ENCODE measurements at regions not wholly inside any gene's neighbourhood (a gene's known extent, or its start where the extent isn't known, plus 50 kb on each side); places are given as distances from the start of the nearest gene placed in this dataset.
"Not testable (repeated sequence)": the region's sequence is repeated elsewhere in the genome, so short reads cannot be mapped to it uniquely, and the experiment has no call there.

DNA sequence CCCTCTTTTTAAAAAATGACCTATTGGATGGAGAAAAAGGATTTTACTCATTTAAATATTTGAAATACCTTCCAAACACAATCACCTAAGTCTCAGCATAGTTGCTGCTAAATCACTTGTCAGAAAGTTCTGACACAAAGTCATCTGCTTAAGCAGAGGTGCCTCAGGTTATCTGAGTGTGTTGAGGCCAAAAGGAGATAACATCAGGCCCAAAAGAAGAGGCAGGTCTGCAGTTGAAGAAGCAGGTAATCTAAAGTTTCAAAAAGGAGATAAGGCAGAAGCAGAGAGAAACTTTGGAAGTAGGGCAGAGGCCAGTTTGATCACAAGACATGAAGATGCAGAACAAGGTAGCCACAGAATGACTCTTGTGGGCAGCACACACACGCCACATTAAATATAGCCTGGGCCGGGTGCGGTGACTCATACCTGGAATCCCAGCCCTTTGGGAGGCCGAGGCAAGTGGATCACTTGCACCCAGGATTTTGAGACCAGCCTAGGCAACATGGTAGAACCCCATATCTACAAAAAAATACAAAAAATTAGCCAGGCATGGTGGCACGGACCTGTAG is 175.7 kb upstream of the API5 start:
- DNase-seq (ENCODE audit: low read depth) = no peak

DNA sequence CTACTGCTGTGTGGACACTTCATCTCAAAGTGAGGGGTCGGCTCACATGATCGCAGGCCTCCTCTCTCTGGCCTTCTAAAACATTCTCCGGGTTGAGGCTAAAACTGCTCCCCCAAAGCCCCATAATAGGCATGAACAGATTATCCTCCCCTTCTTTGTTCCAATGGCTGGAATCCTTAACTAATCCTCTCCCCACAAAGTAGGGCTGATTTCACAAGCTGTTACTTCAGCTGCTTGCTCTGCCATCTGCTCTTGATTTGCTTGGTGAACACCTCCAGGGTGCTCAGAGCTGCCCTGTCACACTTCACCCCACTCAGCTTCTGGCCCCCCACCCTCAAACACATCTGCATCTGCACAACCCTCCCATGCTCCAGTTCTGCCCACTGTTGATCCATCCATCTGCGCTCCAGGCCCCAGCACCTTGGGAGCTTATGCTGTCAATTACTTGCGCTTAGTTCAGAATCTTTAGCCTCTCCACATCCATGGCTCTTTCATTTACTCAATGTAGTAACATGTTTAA is 173.1 kb upstream of the API5 start:
- no peak for DNase-seq (ENCODE audit: low read depth)

DNA sequence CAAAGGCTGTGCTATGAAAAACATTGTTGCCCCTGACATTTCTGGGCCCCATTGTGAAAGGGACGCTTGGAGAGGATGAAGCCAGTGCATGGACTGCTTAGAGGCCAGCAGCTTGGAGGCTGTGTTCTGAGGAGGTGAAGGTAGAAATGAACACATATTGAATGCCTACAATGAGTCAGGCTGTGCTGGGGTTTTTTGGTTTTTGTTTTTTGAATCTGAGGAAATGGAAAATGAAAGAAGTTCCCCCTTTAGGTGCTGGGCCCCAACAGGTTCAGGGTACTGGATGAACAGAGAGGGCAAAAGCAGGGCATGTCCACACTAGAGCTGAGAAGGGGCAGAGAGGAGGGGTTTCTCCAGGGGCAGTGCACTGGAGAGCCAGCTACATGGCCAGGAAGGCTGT is 166.1 kb upstream of the API5 start:
- no peak for DNase-seq (ENCODE audit: low read depth)

DNA sequence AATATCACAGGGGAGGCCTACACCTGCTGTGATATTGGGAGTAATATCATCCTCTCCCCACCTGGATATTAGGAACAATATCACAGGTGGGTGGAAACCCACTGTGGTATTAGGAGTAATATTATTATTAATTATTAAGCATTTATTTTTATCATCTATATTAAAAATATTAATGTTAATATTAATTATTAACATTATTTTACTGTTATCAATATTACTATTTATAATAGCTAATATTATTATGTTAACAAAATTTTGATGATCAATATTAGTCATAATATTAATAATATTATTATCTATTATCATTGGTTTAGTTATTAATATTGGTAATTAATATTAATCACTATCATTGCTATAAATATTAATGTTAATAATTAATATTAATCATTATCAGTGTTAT is 161.1 kb upstream of the API5 start:
- no peak for DNase-seq (ENCODE audit: low read depth)

GRCh38 chr11:43164831-43165230 is 147.0 kb upstream of the API5 start:
- no peak for DNase-seq (ENCODE audit: low read depth)

DNA sequence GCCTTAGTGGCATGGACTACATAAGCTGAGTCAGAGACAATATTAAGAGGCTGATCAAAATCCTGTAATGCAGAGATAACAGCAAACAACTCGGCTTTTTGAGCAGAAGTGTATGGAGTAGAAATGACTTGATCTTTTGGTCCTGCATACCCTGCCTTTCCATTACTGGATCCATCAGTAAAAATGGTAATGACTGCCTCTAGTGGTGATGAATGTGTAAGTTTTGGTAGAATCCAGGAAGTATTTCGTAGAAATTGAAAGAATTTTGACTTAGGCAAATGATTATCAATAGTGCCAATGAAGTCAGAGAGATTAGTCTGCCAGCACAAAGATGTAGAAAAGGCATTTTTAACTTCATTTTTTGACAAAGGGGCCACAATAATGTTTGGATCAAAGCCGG is 146.4 kb upstream of the API5 start:
- not testable (repeated sequence) for DNase-seq (ENCODE audit: low read depth)

GRCh38 chr11:43168241-43168640 is 143.6 kb upstream of the API5 start:
- DNase-seq (ENCODE audit: low read depth) = not testable (repeated sequence)

DNA sequence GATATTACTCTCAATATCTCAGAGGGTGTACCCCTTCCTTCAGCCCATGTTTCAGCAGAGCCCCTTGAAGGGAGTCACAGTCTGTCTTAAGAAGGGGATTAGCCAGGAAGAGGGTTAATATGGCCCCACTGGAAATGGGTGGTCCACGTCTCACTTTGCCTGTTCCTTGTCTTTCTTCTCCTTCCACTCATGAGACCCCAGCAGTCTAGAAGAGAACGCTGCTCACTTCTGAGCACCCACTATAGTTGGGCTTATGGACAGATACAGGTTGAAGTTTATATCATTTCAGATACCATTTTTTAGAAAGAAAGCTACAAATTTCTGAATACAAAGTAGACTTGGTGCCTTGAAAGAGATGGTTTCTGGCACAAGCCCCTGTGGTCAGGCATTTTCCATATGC is 139.3 kb upstream of the API5 start:
- no peak for DNase-seq (ENCODE audit: low read depth)

DNA sequence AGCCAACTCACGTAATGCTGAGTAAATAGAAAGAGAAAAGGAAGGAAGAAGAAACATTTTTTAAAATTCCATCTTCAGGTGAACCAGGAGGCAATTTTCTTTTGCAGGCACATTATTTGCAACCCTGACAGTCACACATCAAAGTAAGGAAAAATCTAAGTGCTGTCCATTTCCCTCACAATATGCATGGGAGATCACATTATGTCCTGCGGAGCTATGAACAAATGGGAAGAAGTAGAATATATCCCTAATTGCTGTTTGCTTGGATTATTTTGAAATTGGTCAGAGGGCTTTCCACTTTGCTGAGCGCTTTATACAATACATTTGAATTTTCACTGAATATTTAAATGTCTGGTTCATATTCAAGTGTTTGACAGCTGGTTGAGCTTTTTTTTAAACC is 133.8 kb upstream of the API5 start:
- DNase-seq (ENCODE audit: low read depth) = no peak

DNA sequence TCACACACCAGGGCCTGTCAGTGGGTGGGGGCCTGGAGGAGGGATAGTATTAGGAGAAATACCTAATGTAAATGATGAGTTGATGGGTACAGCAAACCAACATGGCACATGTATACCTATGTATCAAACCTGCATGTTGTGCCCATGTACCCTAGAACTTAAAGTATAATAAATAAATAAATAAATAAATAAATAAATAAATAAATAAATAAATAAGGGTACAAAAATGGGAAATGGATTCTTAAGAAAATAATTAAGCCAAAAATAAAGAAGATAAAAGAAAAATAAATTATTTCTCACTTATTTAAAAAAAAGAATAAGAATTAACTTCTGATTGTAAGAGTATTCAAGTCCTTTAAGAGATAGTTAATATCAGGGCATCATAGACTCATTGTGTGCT is 117.3 kb upstream of the API5 start:
- DNase-seq (ENCODE audit: low read depth) = not testable (repeated sequence)

DNA sequence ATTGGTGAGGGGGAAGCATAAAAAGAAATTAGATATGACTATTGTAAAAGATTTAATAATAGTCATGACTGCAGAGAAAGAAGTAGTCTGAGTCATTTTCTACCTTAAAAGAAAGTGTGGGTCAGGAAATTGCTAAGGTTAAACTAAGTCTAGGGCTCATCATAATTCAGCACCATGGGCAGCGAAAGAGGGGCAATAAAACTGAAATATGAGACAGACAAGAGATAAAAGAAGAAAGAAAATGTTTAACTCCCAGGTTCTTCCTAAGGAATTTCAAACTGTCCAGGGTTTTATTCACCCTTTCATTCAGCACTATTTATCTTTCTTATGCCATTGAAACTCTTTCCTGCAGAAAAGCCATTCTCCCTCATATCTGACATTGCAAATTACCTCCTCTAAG is 114.4 kb upstream of the API5 start:
- DNase-seq (ENCODE audit: low read depth) = no peak

- no peak for DNase-seq (ENCODE audit: low read depth)
These were observed 111.8 kb upstream of the API5 start for GRCh38 chr11:43200031-43200430.

- DNase-seq (ENCODE audit: low read depth) = no peak
These were observed 99.5 kb upstream of the API5 start for GRCh38 chr11:43212279-43212678.

- no peak for DNase-seq (ENCODE audit: low read depth)
These were observed 97.3 kb upstream of the API5 start for GRCh38 chr11:43214471-43214870.

DNA sequence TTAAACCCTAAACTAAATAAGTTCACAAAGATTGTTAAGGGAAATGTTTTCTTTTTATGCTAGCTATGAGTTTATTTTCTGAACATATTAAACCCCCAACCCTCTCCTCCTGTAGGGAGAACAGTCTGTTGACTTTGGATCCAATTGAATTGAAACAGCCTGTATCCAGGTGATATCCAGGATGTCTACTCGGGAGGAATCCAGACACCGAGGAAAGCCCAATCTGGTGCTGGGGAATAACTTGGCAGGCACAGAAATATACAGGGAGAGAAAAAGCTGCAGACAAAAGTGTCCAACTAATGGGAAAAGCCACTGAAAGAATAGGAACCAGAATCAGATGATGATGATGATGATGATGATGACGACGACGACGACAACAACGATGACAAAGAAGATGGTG is 93.9 kb upstream of the API5 start:
- no peak for DNase-seq (ENCODE audit: low read depth)

GRCh38 chr11:43222215-43222614 is 89.6 kb upstream of the API5 start:
- DNase-seq (ENCODE audit: low read depth) = peak; percentile 4

GRCh38 chr11:43223026-43223425 is 88.8 kb upstream of the API5 start:
- peak; percentile 2 for DNase-seq (ENCODE audit: low read depth)

- DNase-seq (ENCODE audit: low read depth) = no peak
These were observed 76.9 kb upstream of the API5 start for GRCh38 chr11:43234881-43235280.

DNA sequence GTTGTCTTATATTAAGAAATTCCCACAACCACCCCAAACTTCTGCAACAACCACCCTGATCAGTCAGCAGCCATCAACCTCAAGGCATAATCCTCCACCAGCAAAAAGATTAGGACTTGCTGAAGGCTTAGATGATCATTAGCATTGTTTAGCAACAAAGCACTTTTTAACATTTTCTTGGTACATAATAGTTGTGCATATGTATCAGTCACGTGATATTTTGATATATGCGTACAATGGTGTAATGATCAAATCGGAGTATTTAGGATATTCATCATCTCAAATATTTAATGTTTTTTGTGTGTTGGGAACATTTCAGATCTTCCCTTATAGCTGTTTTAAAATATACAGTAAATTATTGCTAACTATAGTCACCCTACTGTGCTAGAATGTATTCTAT is 73.5 kb upstream of the API5 start:
- DNase-seq (ENCODE audit: low read depth) = no peak

GRCh38 chr11:43239791-43240190 is 72.0 kb upstream of the API5 start:
- no peak for DNase-seq (ENCODE audit: low read depth)

- no peak for DNase-seq (ENCODE audit: low read depth)
These were observed 69.4 kb upstream of the API5 start for GRCh38 chr11:43242401-43242800.

GRCh38 chr11:43243927-43244326 is 67.9 kb upstream of the API5 start:
- no peak for DNase-seq (ENCODE audit: low read depth)

GRCh38 chr11:43245466-43245865 is 66.3 kb upstream of the API5 start:
- no peak for DNase-seq (ENCODE audit: low read depth)

GRCh38 chr11:43250309-43250708 is 61.5 kb upstream of the API5 start:
- no peak for DNase-seq (ENCODE audit: low read depth)

GRCh38 chr11:43261775-43262174 is 50.0 kb upstream of the API5 start:
- no peak for DNase-seq (ENCODE audit: low read depth)

Measured in GM04503 (cell line).